ENCODE measurements at regions not wholly inside any gene's neighbourhood (a gene's known extent, or its start where the extent isn't known, plus 50 kb on each side); places are given as distances from the start of the nearest gene placed in this dataset.

DNA sequence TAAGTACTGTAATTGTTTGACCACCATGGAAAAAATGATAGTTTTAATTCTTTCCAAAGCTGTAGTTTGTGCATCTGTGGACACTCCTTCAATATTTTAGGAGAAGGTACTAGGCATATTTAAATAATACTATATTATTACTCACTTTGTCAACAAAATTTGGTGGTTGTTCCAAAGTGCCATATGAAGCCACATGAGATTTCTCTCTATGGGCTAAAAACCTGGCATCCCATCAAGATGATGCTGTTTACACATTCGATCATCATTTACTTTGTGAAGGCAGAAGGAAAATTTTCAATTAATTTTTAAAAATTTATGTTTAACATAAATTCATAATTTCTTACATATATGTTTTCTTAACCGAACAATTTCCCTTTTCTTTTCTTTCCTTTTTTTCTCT, 502.6 kb upstream of the JAG1 start:
- no peak overlapping the region for H3K4me2 ChIP-seq (ENCODE audit: low read length)

More for the DNA sequence above, 502.6 kb upstream of the JAG1 start:
- no peak overlapping the region for H2AFZ ChIP-seq (ENCODE audit: low read depth, low read length, poor library complexity, severe bottlenecking)
- ChIA-PET CTCF (no interaction called here), RAD21 (ENCODE audit: low non-redundant PET in 1 of 2, low total read pairs in 2 of 2, uncharacterized antibody in 2 of 2, unreplicated experiment in 2 of 2) (no interaction called here), POLR2A (no interaction called here)
- no peak overlapping the region for H3K27ac ChIP-seq (ENCODE audit: low read depth, low read length)
- no peaks in the 10 kb centered on the region for H3K27me3 ChIP-seq (ENCODE audit: insufficient read depth, low read length)
- no TSS peak for BruUV-seq (replicated peaks)
- peaks cover 3 to 12% of the 10 kb centered on the region in 2 experiments; a peak in 3 of 4 replicates for H3K4me1 ChIP-seq (ENCODE audit: control insufficient read depth in 1 of 2, insufficient read depth in 2 of 2, low read length in 2 of 2)
- no peaks in the 10 kb centered on the region for H4K20me1 ChIP-seq (ENCODE audit: insufficient read depth)
- no peaks in the 10 kb centered on the region; a peak in 1 of 4 replicates for H3K9me3 ChIP-seq (ENCODE audit: control insufficient read depth in 1 of 2, insufficient read depth in 1 of 2, low read depth in 1 of 2, low read length in 2 of 2)
- H3K4me3 ChIP-seq (replicated peaks in 1 of 2; ENCODE audit: low read depth in 1 of 2, low read length in 2 of 2) = no peak overlapping the region
- no peaks in the 10 kb centered on the region for H3K36me3 ChIP-seq (ENCODE audit: control insufficient read depth in 1 of 2, insufficient read depth in 2 of 2, low read length in 2 of 2)
- H3K9me2 ChIP-seq (ENCODE audit: insufficient read depth) = no peaks in the 10 kb centered on the region
- H3K79me2 ChIP-seq (ENCODE audit: insufficient read depth, low read length) = no peaks in the 10 kb centered on the region
- TF ChIP-seq EZH2phosphoT487 (IDR thresholded peaks at IDR 0.05; ENCODE audit: borderline replicate concordance) = no peak
- TF ChIP-seq, protein P1, sequence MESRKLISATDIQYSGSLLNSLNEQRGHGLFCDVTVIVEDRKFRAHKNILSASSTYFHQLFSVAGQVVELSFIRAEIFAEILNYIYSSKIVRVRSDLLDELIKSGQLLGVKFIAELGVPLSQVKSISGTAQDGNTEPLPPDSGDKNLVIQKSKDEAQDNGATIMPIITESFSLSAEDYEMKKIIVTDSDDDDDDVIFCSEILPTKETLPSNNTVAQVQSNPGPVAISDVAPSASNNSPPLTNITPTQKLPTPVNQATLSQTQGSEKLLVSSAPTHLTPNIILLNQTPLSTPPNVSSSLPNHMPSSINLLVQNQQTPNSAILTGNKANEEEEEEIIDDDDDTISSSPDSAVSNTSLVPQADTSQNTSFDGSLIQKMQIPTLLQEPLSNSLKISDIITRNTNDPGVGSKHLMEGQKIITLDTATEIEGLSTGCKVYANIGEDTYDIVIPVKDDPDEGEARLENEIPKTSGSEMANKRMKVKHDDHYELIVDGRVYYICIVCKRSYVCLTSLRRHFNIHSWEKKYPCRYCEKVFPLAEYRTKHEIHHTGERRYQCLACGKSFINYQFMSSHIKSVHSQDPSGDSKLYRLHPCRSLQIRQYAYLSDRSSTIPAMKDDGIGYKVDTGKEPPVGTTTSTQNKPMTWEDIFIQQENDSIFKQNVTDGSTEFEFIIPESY (IDR thresholded peaks at IDR 0.05; ENCODE audit: extremely low read depth, insufficient replicate concordance, low read length) = no peak
- TF ChIP-seq EGR1 (IDR thresholded peaks at IDR 0.05; ENCODE audit: low read depth) = no peak
- TF ChIP-seq POLR2AphosphoS5 (IDR thresholded peaks at IDR 0.05; ENCODE audit: low read depth, low read length) = no peak
- TF ChIP-seq JUND (IDR thresholded peaks at IDR 0.05) = no peak
- TF ChIP-seq, protein P2, sequence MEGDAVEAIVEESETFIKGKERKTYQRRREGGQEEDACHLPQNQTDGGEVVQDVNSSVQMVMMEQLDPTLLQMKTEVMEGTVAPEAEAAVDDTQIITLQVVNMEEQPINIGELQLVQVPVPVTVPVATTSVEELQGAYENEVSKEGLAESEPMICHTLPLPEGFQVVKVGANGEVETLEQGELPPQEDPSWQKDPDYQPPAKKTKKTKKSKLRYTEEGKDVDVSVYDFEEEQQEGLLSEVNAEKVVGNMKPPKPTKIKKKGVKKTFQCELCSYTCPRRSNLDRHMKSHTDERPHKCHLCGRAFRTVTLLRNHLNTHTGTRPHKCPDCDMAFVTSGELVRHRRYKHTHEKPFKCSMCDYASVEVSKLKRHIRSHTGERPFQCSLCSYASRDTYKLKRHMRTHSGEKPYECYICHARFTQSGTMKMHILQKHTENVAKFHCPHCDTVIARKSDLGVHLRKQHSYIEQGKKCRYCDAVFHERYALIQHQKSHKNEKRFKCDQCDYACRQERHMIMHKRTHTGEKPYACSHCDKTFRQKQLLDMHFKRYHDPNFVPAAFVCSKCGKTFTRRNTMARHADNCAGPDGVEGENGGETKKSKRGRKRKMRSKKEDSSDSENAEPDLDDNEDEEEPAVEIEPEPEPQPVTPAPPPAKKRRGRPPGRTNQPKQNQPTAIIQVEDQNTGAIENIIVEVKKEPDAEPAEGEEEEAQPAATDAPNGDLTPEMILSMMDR (IDR thresholded peaks at IDR 0.05 in 2 of 3, conservative IDR thresholded peaks at IDR 0.05 in 1 of 3; ENCODE audit: borderline replicate concordance in 1 of 3, insufficient read depth in 1 of 3, low read depth in 2 of 3, low read length in 2 of 3) = no peak
- no peak for TF ChIP-seq YY1 (IDR thresholded peaks at IDR 0.05; ENCODE audit: extremely low read depth, insufficient replicate concordance, low read depth, low read length)
- TF ChIP-seq SIN3A (IDR thresholded peaks at IDR 0.05; ENCODE audit: low read depth) = no peak
- TF ChIP-seq ELF1 (IDR thresholded peaks at IDR 0.05; ENCODE audit: borderline replicate concordance, low read depth) = no peak
- TF ChIP-seq, protein P3, sequence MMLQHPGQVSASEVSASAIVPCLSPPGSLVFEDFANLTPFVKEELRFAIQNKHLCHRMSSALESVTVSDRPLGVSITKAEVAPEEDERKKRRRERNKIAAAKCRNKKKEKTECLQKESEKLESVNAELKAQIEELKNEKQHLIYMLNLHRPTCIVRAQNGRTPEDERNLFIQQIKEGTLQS (IDR thresholded peaks at IDR 0.05) = no peak
- TF ChIP-seq SRF (IDR thresholded peaks at IDR 0.05; ENCODE audit: low read depth) = no peak
- TF ChIP-seq CEBPB (IDR thresholded peaks at IDR 0.05; ENCODE audit: low read depth) = no peak
- TF ChIP-seq EZH2 (IDR thresholded peaks at IDR 0.05) = no peak
- ATAC-seq = no peak
- no peak for DNase-seq (ENCODE audit: low read depth, low spot score)
- H3K9ac ChIP-seq (ENCODE audit: low read length) = no peak overlapping the region
- intact Hi-C loops (cut with micrococcal nuclease) = loop anchor here (10.0 kb wide), 1 partner anchor 172 kb away; no protein-coding TSS in a partner anchor
